IMR-90 (cell line): ENCODE measurements at regions not wholly inside any gene's neighbourhood (a gene's known extent, or its start where the extent isn't known, plus 50 kb on each side); places are given as distances from the start of the nearest gene placed in this dataset.

ENCODE experiments used
- ATAC-seq: fragments of 200-7000 bp; cut with Tn5 transposase; 2 replicates; pipeline ENCODE4 v1.9.1; 2020; ENCODE audit warnings: low read depth, mild to moderate bottlenecking, moderate library complexity
- BruUV-seq: library from RNA; stranded (reverse); fragments of 400-500 nt; replicated peaks from 2 replicates; lab custom pipeline; 2021; lab: Mats Ljungman, UMichigan
- CTCF ChIA-PET: fragments of 300-600 bp; formaldehyde crosslinking; extraction: SDS; loops from one replicate; lab custom pipeline; 2021; ENCODE audit warnings: antibody characterized with exemption; lab: Yijun Ruan, JAX
- POLR2A ChIA-PET: fragments of 300-600 bp; sonication (Branson Sonifier 250); formaldehyde crosslinking; loops from one replicate; lab custom pipeline; 2022; ENCODE audit warnings: antibody characterized with exemption; ENCODE audit not compliant: unreplicated experiment; lab: Charles Lee
- DNase-seq: peaks from one replicate; pipeline ENCODE4 v3.0.0; 2013
- H2AFZ ChIP-seq: replicated peaks from 2 replicates; pipeline ENCODE3; 2013; ENCODE audit warnings: low read length, mild to moderate bottlenecking; ENCODE audit not compliant: poor library complexity
- H2AK5ac ChIP-seq: 2 replicates; pipeline ENCODE4 v1.6.1; 2013; ENCODE audit warnings: low read depth, low read length, inconsistent platforms
- H2AK9ac ChIP-seq: replicated peaks from 2 replicates; pipeline ENCODE3; 2013; ENCODE audit warnings: mild to moderate bottlenecking, low read depth, low read length, moderate library complexity; ENCODE audit not compliant: poor library complexity
- H2BK120ac ChIP-seq: 2 replicates; pipeline ENCODE4 v1.6.1; 2013; ENCODE audit warnings: low read depth, low read length, inconsistent platforms
- H2BK15ac ChIP-seq: 3 replicates; pipeline ENCODE4 v1.6.1; 2013; ENCODE audit warnings: low read depth, low read length, inconsistent platforms
- H2BK20ac ChIP-seq: 2 replicates; pipeline ENCODE4 v1.6.1; 2013; ENCODE audit warnings: low read depth, mild to moderate bottlenecking, inconsistent platforms, low read length, moderate library complexity
- H2BK5ac ChIP-seq: 2 replicates; pipeline ENCODE4 v1.6.1; 2013; ENCODE audit warnings: mild to moderate bottlenecking, low read depth, low read length, inconsistent platforms; ENCODE audit not compliant: poor library complexity, severe bottlenecking
- H3K14ac ChIP-seq: replicated peaks from 2 replicates; pipeline ENCODE4 v1.6.1; 2013; ENCODE audit warnings: low read depth, low read length, inconsistent platforms
- H3K18ac ChIP-seq: 2 replicates; pipeline ENCODE4 v1.6.1; 2013; ENCODE audit warnings: low read depth, low read length, control low read depth
- H3K23ac ChIP-seq: 2 replicates; pipeline ENCODE4 v1.6.1; 2013; ENCODE audit warnings: low read depth, low read length, inconsistent platforms
- H3K27ac ChIP-seq: 2 replicates; pipeline ENCODE4 v1.5.1; 2013; ENCODE audit warnings: mild to moderate bottlenecking, control low read depth, low read length; ENCODE audit not compliant: insufficient read depth
- H3K27me3 ChIP-seq: 2 replicates; pipeline ENCODE4 v1.6.1; 2013; ENCODE audit warnings: low read length; ENCODE audit not compliant: control insufficient read depth, insufficient read depth
- H3K36me3 ChIP-seq: 2 replicates; pipeline ENCODE4 v1.6.1; 2013; ENCODE audit warnings: low read length, mixed read lengths; ENCODE audit not compliant: control insufficient read depth, insufficient read depth
- H3K4ac ChIP-seq: 2 replicates; pipeline ENCODE4 v1.6.1; 2013; ENCODE audit warnings: low read depth, low read length, inconsistent platforms
- H3K4me1 ChIP-seq: 2 replicates; pipeline ENCODE4 v1.6.1; 2013; ENCODE audit warnings: low read length, mixed read lengths; ENCODE audit not compliant: control insufficient read depth, insufficient read depth
- H3K4me2 ChIP-seq: 2 replicates; pipeline ENCODE4 v1.6.1; 2013; ENCODE audit warnings: low read depth, mild to moderate bottlenecking, control low read depth, low read length, moderate library complexity
- H3K4me3 ChIP-seq: 2 replicates; pipeline ENCODE4 v1.5.1; 2013; ENCODE audit warnings: low read depth, mild to moderate bottlenecking, control low read depth, low read length, moderate library complexity; ENCODE audit not compliant: insufficient read depth
- H3K56ac ChIP-seq: 2 replicates; pipeline ENCODE4 v1.6.1; 2013; ENCODE audit warnings: low read length, inconsistent platforms; ENCODE audit not compliant: insufficient read depth; ENCODE audit errors: extremely low read depth
- H3K79me1 ChIP-seq, 2 experiments: 2 replicates each; pipeline ENCODE4 v1.6.1; 2013; ENCODE audit warnings: low read length in 2 of 2, inconsistent platforms in 1 of 2, low read depth in 1 of 2
- H3K9ac ChIP-seq: 2 replicates; pipeline ENCODE4 v1.6.1; 2013; ENCODE audit warnings: low read depth, low read length, control low read depth
- H3K9me1 ChIP-seq: 2 replicates; pipeline ENCODE4 v1.6.1; 2013; ENCODE audit warnings: low read length, inconsistent platforms; ENCODE audit not compliant: insufficient read depth
- H3K9me3 ChIP-seq: 2 replicates; pipeline ENCODE4 v1.6.1; 2013; ENCODE audit warnings: low read length; ENCODE audit not compliant: control insufficient read depth, insufficient read depth
- H4K20me1 ChIP-seq: 2 replicates; pipeline ENCODE4 v1.6.1; 2013; ENCODE audit warnings: low read length, inconsistent platforms; ENCODE audit not compliant: insufficient read depth
- H4K5ac ChIP-seq: 2 replicates; pipeline ENCODE4 v1.6.1; 2013; ENCODE audit warnings: mild to moderate bottlenecking, low read depth, low read length, control low read depth
- H4K8ac ChIP-seq, 2 experiments: 2 replicates each; pipeline ENCODE4 v1.6.1; 2013; ENCODE audit warnings: low read depth in 2 of 2, low read length in 2 of 2, control low read depth in 1 of 2, inconsistent platforms in 1 of 2
- H4K91ac ChIP-seq: 2 replicates; pipeline ENCODE4 v1.6.1; 2013; ENCODE audit warnings: low read depth, low read length, inconsistent platforms; ENCODE audit not compliant: insufficient read depth
- CHD1 ChIP-seq: IDR thresholded peaks from 2 replicates; pipeline ENCODE4 v1.6.1; 2012; ENCODE audit warnings: low read depth, low read length, improper control_type of control experiment
- FOS ChIP-seq: fragments of 150-350 bp; IDR thresholded peaks from 2 replicates; pipeline ENCODE4 v1.6.1; 2016; ENCODE audit warnings: low read depth, low read length
- NFE2L2 ChIP-seq: fragments of 150-350 bp; IDR thresholded peaks from 2 replicates; pipeline ENCODE4 v1.6.1; 2016; ENCODE audit warnings: low read depth, mild to moderate bottlenecking, low read length
- POLR2A ChIP-seq: IDR thresholded peaks from 2 replicates; pipeline ENCODE4 v1.6.1; 2012; ENCODE audit warnings: mild to moderate bottlenecking, low read depth, low read length
- RAD21 ChIP-seq: IDR thresholded peaks from 2 replicates; pipeline ENCODE4 v1.6.1; 2012; ENCODE audit warnings: low read length, improper control_type of control experiment
- SMC3 ChIP-seq: fragments of 150-350 bp; IDR thresholded peaks from 2 replicates; pipeline ENCODE4 v1.6.1; 2016; ENCODE audit warnings: low read depth, mild to moderate bottlenecking, antibody characterized with exemption, low read length, moderate library complexity
- WGBS, 2 experiments: methylation state at CpG; one replicate each; pipeline versions ENCODE4 v1.1.5 to v1.1.7; 2013; ENCODE audit warnings: missing lambda C conversion rate in 2 of 2; ENCODE audit not compliant: insufficient read length in 1 of 2; ENCODE audit errors: extremely low coverage in 2 of 2; 5-methylcytosine and 5-hydroxymethylcytosine counted together
- dilution Hi-C: fragments of 300-500 bp; cut with HindIII; formaldehyde crosslinking; loops from one replicate; pipeline ENCODE4 v1.14.3; 2018; ENCODE audit warnings: low sequenced_read_pairs; ENCODE audit not compliant: unreplicated experiment
- in situ Hi-C: fragments of 300-500 bp; cut with MboI; formaldehyde crosslinking; loops from 3 replicates; pipeline ENCODE4 v1.14.3; 2019; ENCODE audit warnings: low sequenced_read_pairs, inconsistent platforms, mixed read lengths
- intact Hi-C: fragments of 100-400 bp; cut with micrococcal nuclease; formaldehyde crosslinking; loops from 2 replicates; pipeline ENCODE4 v1.10.0; 2022
- TF ChIP-seq, protein P1 (sequence below): conservative IDR thresholded peaks from 2 replicates; pipeline ENCODE4 v1.5.1; 2012; ENCODE audit warnings: mild to moderate bottlenecking, low read depth, low read length, improper control_type of control experiment
- TF ChIP-seq, protein P2 (sequence below): fragments of 150-350 bp; IDR thresholded peaks from 2 replicates; pipeline ENCODE4 v1.6.1; 2016; ENCODE audit warnings: low read depth, mild to moderate bottlenecking, low read length, moderate library complexity, borderline replicate concordance

DNA sequence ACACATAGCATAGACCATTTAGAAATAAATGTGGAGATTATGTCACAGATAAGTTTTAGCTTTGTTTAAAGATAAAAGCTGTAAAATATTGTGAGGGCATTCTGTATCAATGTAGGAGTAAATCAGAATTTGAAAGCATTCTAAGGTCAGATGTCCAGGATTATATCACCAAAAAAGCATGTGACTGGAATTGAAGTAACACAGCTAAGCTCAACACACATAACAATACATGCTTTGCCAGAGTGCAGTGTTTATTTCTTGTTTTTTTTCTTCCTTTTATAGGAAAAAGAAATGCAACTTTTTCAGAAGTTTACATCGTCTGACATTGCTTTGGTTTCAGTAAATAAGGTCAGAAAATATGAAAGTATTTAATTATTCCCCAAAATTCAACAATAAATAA lies 183.4 kb downstream of the HTR7 start:
- H3K27me3 ChIP-seq = no peaks in the 10 kb centered on the region; the same call in 1 of the 2 replicates
- H2AK5ac ChIP-seq = no peak overlapping the region
- no peak overlapping the region for H2BK15ac ChIP-seq
- dilution Hi-C loops = no loop called here
- no peak overlapping the region for H3K14ac ChIP-seq
- no peaks in the 10 kb centered on the region for H3K36me3 ChIP-seq
- no peak overlapping the region for H2AFZ ChIP-seq
- no peak overlapping the region for H4K8ac ChIP-seq
- H2BK120ac ChIP-seq = no peak overlapping the region
- WGBS, 2 experiments = no CpG with 5 or more reads among the region's 1 CpG
- CTCF ChIA-PET = no interaction called here
- BruUV-seq = no TSS peak
- no peak overlapping the region for H2BK20ac ChIP-seq
- no peak overlapping the region for H3K4me2 ChIP-seq
- peak overlapping the region; percentile 12 for H2BK5ac ChIP-seq
- no peak overlapping the region for H4K91ac ChIP-seq
- in situ Hi-C loops = no loop called here
- H3K9ac ChIP-seq = no peak overlapping the region
- no peak overlapping the region for H3K27ac ChIP-seq
- TF ChIP-seq FOS (no peak), CHD1 (no peak), POLR2A (no peak), SMC3 (no peak), NFE2L2 (no peak), RAD21 (no peak)
- TF ChIP-seq, protein P1, sequence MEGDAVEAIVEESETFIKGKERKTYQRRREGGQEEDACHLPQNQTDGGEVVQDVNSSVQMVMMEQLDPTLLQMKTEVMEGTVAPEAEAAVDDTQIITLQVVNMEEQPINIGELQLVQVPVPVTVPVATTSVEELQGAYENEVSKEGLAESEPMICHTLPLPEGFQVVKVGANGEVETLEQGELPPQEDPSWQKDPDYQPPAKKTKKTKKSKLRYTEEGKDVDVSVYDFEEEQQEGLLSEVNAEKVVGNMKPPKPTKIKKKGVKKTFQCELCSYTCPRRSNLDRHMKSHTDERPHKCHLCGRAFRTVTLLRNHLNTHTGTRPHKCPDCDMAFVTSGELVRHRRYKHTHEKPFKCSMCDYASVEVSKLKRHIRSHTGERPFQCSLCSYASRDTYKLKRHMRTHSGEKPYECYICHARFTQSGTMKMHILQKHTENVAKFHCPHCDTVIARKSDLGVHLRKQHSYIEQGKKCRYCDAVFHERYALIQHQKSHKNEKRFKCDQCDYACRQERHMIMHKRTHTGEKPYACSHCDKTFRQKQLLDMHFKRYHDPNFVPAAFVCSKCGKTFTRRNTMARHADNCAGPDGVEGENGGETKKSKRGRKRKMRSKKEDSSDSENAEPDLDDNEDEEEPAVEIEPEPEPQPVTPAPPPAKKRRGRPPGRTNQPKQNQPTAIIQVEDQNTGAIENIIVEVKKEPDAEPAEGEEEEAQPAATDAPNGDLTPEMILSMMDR = no peak
- TF ChIP-seq, protein P2, sequence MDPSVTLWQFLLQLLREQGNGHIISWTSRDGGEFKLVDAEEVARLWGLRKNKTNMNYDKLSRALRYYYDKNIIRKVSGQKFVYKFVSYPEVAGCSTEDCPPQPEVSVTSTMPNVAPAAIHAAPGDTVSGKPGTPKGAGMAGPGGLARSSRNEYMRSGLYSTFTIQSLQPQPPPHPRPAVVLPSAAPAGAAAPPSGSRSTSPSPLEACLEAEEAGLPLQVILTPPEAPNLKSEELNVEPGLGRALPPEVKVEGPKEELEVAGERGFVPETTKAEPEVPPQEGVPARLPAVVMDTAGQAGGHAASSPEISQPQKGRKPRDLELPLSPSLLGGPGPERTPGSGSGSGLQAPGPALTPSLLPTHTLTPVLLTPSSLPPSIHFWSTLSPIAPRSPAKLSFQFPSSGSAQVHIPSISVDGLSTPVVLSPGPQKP = no peak
- ATAC-seq = no peak
- no peak overlapping the region for H2AK9ac ChIP-seq
- H3K4ac ChIP-seq = no peak overlapping the region
- intact Hi-C loops = no loop called here
- H3K18ac ChIP-seq = no peak overlapping the region
- POLR2A ChIA-PET = no interaction called here
- no peaks in the 10 kb centered on the region for H3K9me3 ChIP-seq
- no peaks in the 10 kb centered on the region for H4K20me1 ChIP-seq
- H3K23ac ChIP-seq = no peak overlapping the region
- no peak overlapping the region for H4K5ac ChIP-seq
- no peak overlapping the region for H3K4me3 ChIP-seq
- no peak overlapping the region for H3K56ac ChIP-seq
- no peaks in the 10 kb centered on the region for H3K4me1 ChIP-seq
- DNase-seq = no peak
- no peaks in the 10 kb centered on the region for H3K79me1 ChIP-seq
- no peaks in the 10 kb centered on the region for H3K9me1 ChIP-seq
